GM12891 (cell line): ENCODE measurements at regions not wholly inside any gene's neighbourhood (a gene's known extent, or its start where the extent isn't known, plus 50 kb on each side); places are given as distances from the start of the nearest gene placed in this dataset.

Source experiments
- POLR2A ChIP-seq: IDR thresholded peaks from 2 replicates; pipeline ENCODE4 v1.6.1; 2011; ENCODE audit warnings: low read depth, low read length, control low read depth
- POLR2AphosphoS5 ChIP-seq: IDR thresholded peaks from 2 replicates; pipeline ENCODE4 v1.6.1; 2011; ENCODE audit warnings: low read depth, low read length, control low read depth
- POU2F2 ChIP-seq: IDR thresholded peaks from 2 replicates; pipeline ENCODE4 v1.6.1; 2011; ENCODE audit warnings: low read depth, mild to moderate bottlenecking, control low read depth, low read length, moderate library complexity
- SPI1 ChIP-seq: IDR thresholded peaks from 2 replicates; pipeline ENCODE4 v1.6.1; 2011; ENCODE audit warnings: low read depth, low read length, control low read depth
- TAF1 ChIP-seq: IDR thresholded peaks from 2 replicates; pipeline ENCODE4 v1.6.1; 2011; ENCODE audit warnings: low read depth, low read length, control low read depth

DNA sequence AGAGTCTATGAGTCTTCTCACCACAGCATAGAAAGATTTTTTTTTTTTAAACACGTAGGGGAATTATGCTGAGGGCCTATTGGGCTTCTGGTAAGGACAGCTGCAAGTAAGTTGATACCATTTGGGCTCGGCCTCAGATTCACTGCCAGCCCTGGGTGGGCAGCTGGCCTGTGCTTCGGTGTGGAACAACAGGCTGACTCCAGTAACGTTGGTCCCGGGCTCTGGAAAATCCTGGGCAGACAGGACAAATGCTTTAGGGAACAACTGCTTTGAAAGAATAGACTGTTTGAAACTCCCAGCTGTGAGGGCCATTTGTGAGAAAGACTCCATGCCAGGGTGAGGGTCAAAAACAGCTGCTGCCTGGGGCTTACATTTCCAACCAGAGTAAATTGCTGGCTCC, 366.5 kb downstream of the QKI start:
- TF ChIP-seq POLR2A (no peak), POU2F2 (no peak), POLR2AphosphoS5 (no peak), SPI1 (no peak), TAF1 (no peak)
